Midbrain (tissue), 1 donor: ENCODE measurements at regions not wholly inside any gene's neighbourhood (a gene's known extent, or its start where the extent isn't known, plus 50 kb on each side); places are given as distances from the start of the nearest gene placed in this dataset.

Source experiments
- DNase-seq: peaks from one replicate; lab custom pipeline; 2025; lab: John Stamatoyannopoulos, UW

DNA sequence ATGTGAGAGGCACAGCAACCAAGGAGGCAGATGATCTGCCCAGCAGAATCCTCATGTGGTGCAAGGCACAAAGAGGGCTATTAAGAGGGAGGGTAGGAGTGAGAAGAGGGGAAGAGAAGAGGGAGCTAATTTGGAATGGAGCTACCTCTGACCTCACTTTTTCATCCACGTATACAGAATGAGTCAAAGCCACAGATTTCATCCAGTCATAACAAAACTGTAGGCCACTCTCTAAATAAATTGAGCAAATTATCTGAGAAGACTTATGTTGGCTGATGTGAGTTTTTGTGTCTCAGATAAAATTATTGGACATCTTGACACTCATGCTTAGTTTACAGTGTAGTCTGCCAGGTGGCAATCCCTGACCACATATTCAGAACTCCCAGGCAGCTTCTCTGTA is 325.6 kb downstream of the TTLL7 start:
- no peak for DNase-seq

DNA sequence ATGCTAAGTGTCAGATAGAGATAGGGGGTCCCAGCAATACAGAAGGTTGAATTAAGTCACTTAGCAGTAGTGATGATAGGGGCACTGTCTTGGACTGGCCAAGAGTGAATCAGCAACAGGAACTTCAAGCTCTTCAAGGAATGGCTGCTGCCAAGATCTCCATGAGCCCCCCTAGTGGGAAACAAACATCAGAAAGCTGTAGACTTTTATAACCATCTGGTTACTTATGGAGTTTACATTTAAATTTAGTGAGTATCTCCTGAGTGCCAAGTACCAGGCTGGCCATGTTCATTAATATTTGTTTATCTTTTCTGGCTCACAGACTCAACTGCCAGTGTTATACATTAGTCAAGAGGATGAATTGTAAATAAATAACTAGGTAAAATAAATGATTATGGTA is 327.3 kb downstream of the TTLL7 start:
- DNase-seq = no peak

GRCh38 chr1:83670909-83671565 is 327.9 kb downstream of the TTLL7 start:
- DNase-seq = no peak

- DNase-seq = no peak
Measured at GRCh38 chr1:83641796-83642443, 357.0 kb downstream of the TTLL7 start.

- no peak for DNase-seq
Measured at GRCh38 chr1:83641206-83641658, 357.7 kb downstream of the TTLL7 start.

DNA sequence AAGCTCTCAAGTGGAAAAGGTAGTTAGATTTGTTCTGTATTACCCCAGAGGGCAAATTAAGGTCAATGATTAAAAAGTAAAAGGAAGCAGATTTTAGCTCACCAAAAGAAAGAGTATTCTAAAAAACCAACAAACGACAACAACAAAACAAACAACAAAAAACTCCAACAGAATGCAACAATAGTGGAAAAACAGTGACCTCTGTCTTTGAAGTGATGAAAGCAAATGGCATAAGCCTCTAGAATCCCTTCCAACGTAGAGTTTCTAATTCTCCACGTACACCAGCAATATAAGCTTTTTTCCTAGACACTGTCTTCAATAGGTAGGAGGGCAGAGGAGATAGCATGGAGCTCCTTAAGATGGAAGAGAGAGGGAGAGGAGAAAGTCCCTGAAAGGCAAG is 359.1 kb downstream of the TTLL7 start:
- no peak for DNase-seq

DNA sequence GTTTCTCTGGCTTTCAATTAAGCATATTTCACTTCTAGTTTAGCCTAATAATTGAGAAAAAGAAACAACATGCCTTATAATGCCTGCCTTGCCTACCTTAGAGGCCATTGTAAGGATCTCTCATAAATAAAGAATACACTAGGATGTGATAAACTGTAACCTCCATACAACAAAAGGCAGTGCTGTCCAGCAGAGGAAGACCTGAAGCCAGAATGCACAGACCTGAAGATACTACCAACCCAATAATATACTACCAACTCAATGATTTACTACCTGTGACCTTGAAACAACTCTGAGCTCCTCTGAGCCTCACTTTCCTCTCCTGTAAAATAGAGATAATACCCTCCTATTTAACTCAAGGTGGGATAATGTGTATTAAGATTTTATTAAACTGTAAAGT is 361.3 kb downstream of the TTLL7 start:
- no peak for DNase-seq

- DNase-seq = no peak
Measured at GRCh38 chr1:83637009-83637408, 361.9 kb downstream of the TTLL7 start.

- DNase-seq = no peak
Measured at GRCh38 chr1:83632906-83633305, 366.0 kb downstream of the TTLL7 start.

- no peak for DNase-seq
Measured at GRCh38 chr1:83631851-83632250, 367.1 kb downstream of the TTLL7 start.

- no peak for DNase-seq
Measured at GRCh38 chr1:83627045-83627444, 371.9 kb downstream of the TTLL7 start.

GRCh38 chr1:83626603-83627002 is 372.3 kb downstream of the TTLL7 start:
- no peak for DNase-seq

DNA sequence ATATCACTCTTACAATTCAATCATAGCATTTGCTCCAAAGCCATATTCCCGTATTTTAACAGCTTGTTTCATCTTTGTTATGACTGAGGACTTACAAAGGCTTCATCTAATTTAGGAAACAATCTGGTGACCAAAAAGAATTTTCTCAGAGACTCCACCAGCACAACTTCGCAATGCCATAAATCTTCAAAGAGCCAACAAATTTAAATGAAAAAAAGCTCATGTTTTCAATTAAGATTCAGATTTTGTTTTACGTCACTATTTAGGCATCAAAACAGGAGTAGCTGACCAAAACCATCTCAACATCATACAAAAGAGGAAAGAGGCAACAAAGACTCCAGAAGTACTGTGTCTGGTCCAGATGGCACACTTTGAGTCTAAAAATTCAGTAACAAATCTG is 373.3 kb downstream of the TTLL7 start:
- no peak for DNase-seq

- no peak for DNase-seq
Measured at GRCh38 chr1:83620016-83620415, 378.9 kb downstream of the TTLL7 start.

DNA sequence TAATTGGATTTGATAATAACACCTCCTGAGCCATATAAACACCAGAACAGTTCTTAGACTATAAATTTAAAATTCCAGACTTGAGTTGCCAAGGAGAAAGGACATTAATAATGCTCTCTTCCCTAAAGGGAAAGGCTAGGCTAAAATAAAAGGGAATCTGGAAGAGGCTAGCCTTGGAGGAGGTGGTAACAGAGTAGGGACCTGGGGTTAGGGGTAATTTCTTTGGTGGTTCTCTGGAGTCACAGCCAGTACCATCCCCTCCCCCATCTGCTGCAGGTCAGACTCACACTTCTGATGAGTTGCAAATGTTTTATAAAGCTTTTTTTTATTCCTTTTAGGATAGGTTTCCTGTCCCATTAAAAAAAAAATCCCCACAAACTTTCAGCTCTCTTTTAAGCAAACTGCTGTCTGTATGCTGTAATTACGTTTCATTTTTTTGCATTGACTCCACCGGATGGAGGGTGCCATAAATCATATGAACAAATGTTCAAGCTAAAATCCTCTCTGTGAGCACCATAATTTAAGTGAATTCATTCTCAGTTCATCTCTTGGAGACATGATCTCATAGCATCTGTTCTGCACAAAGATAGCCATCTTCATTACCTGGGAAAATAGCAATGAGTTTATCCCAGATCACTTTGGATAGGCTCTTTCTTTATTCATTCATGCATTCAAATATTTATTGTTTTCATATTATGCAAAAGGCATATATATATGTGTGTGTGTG is 379.6 kb downstream of the TTLL7 start:
- DNase-seq = no peak

GRCh38 chr1:83617883-83618282 is 381.0 kb downstream of the TTLL7 start:
- DNase-seq = no peak

- DNase-seq = no peak
Measured at GRCh38 chr1:83615370-83615769, 383.6 kb downstream of the TTLL7 start.

DNA sequence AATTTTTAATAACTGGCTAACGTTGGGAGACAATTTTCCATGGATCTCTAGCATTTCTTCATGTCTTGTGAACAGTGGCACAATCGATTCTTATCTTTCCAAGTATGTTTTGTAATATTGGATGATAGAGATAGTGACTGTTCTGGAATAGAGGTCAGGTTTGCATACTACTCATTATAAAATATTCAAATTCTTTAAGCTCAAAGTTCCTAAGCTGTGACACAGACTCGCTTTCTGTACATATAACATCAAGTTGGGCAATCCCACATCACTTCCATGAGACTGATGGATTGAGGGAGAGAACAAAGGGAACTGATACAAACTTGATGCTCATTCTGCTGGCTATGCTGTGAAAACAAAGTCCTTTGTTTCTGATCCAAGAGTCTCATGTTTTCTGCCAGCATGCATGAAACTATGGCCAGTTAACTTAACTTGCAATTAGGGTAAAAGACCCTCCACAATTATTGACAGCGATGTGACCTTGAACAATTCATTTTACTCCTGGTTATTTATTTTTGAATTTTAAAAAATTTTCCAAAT is 392.4 kb downstream of the TTLL7 start:
- DNase-seq = peak; percentile 15

GRCh38 chr1:83596331-83596730 is 402.6 kb downstream of the TTLL7 start:
- no peak for DNase-seq

GRCh38 chr1:83593073-83593472 is 405.9 kb downstream of the TTLL7 start:
- DNase-seq = no peak

- DNase-seq = no peak
Measured at GRCh38 chr1:83588140-83588539, 410.8 kb downstream of the TTLL7 start.

DNA sequence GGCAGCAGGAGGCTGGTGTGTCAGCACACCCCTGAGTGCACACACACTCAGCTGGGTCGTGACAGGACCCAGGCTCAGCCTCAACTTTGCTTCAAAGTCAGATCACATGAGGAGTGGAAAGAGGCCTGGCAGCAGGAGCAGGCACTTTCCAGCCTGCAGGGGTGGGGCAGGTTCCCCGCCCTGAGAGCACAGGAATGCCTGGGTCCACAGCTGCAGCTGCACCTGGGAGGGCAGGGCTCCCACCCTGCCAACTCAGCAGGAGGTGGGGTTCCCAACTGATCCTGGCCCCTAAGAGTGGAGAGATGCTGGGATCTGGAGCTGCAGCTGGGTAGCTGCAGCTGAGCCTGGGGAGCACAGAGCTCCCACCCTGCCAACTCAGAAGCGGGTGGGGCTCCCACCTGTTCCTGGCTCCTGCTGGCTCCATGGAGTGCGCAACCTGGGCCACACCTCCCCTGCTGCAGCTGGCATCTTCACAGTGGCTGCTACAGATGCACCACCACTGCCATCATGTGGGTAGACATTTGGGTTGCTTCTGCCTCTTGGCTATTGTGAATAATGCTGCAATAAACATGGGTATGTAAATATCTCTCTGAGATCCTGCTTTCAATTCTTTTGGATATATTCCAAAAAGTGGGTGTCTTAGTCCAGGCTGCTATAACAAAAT is 415.4 kb downstream of the TTLL7 start:
- peak; percentile 25 for DNase-seq
